ENCODE measurements at regions not wholly inside any gene's neighbourhood (a gene's known extent, or its start where the extent isn't known, plus 50 kb on each side); places are given as distances from the start of the nearest gene placed in this dataset.

DNA sequence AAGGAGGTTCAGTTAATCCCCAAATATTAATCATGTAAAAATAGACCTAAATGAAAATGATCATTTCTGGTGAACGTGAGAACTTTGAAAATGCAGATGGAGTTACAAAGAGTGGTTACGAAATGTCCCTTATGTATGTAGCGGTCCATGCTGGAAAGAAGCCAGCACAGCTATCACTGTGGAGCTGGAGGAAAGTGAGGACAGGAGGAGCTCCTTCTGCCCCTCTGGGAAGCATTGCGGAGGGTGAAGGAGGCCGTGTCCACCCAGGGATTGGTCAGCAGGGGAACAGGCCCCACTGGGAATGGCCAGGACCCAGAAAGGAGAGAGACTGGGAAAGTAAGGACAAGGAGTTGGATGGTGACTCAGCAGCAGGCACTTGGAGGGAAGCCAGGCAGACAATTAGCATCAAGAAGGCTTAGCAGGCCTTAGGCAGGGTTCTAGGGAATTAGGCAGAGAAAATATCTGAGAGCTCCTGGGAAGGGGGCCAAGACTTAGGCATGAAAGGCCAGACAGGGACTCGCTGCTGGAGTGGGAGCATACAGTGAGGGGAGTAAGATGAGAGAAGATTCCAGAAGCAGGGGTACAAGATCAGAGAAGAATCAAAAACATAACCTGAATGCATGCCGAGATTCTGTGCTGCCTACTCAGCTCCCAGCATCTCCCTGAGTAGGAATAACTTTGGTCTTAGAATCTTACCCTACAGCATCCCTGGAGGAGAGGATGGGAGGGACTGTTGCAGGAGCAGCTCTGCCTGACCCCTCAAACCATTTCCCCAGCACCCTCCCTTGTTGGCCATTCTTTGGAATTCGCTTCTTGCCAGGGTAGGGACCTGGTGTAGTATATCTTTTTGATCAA is 171.0 kb upstream of the UMPS start:
- no peak for DNase-seq

DNA sequence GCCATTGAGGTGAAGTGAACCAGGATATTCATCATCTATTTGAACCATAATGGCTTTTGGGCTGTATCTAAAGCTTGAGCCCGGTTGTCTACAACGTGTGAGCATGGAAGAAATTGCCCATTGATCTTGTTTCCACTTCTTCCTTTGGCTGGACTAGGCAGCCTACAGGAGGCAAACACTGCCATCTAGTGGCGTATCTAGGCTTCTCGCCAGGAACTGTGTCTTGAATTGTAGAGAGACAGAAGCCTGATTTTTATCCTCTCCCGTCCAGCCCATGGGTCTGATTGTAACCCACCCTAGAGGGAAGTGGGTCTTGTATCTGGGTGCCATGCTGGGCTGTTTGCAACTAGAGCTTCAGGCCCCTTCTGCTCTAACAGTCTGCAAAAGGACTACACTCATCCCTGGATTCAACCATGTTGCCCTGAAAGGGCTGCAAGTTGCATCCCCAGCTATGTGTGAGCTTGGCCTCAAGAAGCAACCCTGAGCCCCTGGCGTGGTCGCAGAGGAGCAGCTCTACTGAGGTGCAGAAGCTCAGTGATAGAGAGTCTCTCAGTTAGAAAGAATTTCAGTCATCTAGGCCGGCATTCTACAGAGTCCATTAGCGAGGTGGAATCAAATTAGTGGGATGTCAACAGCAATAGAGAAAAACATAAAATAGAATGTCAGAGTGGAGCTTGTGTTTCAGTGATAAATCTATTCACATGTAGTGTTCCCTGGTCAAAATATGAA is 170.2 kb upstream of the UMPS start:
- peak; percentile 61 to 69 for DNase-seq

DNA sequence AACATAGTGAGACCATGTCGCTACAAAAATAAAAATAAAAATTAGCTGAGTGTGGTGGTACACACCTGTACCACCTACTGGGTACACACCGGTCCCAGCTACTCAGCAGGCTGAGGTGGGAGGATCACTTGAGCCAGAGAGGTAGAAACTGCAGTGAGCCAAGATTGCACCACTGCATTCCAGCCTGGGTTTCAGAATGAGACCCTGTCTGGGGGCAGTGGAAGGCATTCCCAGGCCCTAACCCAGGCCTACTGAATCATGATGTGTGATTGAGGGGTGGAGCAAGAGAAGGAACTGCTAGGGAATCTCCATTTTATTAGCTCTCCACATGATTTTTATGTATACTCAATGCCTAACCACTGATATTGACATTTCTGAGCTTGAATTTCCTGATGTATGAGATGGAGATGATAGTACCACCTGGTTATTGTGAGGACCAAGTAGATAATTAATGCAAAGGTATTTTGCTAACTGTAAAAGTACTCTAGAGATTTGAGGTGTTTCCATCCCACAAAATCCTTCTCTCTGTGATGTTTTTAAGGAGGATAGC is 169.5 kb upstream of the UMPS start:
- DNase-seq, result no peak

DNA sequence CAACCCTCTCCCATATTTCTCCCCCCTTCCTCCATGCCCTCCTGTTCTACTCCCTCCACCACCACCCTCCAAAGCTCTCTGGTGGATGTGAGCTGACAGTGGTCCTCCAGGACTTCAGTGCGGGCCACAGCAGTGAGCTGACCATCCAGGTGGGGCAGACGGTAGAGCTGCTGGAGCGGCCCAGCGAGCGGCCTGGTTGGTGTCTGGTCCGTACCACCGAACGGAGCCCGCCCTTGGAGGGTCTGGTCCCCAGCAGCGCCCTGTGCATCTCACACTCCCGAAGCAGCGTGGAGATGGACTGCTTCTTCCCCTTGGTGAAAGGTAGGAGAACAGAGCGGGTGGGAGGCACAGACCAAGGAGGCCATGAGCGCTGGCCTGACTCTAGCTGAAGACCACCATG is 167.5 kb upstream of the UMPS start:
- no peak for DNase-seq

DNA sequence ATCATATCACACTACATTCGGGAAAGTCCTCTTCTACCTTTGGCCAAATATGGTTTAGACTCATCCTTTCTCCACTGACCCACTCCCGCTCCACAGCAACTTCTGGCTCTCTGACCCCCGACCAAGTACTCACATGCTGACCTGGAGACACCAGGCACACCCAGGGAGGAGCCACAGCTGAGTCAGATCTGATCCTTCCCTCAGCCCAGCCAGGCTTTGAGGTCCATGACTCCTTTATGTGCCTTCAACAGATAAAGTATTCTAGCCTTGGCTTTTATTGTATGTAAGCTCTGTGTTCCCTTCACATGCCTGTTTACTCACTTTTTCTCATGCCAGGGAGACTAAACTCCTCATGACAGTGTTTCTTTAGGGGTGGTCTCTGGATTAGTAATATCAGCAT is 166.9 kb upstream of the UMPS start:
- no peak for DNase-seq

DNA sequence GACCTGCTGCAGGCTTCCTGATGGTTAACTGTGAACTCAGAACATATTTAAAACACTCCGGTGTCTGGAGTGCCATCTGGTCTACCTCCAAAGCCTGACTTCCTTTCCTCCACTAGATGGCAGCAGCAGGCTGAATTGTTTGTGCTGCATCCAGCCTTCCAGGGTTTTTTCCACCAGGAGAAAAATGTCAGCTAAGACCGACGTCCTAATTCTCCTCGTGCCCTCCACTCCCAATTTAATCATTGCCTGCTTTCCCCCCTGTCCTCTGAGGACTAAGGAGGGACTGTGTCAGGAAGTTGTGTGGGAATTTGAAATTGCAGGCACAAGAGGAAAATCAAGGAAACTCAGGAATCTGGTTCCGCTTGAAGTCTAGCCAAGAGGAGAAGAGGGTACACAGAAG is 165.2 kb upstream of the UMPS start:
- peak; percentile 53 to 57 for DNase-seq

DNA sequence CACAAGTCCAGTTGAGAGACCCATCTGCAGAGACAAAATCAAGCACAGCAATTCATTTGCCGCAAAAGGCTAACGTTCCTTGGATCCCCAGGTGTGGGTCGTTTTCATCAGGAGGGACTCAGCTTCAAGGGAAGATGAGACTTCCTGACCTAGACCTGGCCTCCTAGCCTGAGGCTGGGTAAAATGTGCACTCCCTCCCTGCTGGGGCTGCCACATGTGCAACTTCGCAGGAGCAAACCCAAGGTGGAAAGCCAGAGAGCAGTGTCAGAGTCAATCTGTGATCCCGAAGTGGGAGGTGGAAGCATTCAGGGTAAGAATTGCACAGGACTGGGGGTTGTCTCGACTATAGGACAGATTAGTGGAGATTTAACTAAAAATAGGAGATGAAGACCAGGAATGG is 164.7 kb upstream of the UMPS start:
- no peak for DNase-seq

DNA sequence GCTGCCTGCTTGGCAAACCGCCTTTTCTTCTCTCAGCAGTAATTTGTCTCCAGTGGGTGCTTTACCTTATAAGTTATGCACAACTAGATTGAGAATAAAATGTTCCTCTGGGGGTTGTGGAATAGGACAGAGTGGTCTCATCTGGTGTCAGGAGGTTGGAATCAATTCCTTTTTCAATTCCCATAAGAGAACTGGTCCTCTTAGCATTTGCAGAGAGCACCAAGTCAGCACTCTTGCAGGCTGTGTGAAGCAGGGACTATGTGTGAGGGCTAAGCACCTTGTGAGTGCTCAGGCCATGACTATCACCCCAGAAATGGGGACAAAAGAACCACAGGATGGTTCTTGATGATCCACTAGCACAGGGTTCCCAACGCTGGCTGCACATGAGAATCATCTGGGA is 163.6 kb upstream of the UMPS start:
- DNase-seq, result no peak

DNA sequence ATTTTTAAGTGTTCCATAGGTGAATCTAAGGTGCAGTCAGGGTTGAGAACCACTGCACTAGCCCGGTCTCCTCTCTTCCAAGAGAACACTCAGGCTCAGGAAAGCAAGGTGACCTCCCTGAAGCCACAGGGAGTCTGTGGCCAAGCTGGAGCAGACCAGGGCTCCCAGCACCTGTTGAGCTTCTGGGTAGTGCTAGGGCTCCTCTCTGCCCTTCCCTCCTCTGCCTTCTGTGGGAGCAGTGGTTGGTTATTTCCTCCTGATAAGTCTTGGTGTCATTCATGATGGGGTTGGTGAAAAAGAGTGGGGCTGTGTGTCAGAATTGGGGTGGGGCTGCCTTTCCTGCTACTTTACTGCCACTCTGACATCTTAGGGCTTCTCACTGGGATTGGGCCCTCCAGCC is 163.1 kb upstream of the UMPS start:
- DNase-seq, result no peak

DNA sequence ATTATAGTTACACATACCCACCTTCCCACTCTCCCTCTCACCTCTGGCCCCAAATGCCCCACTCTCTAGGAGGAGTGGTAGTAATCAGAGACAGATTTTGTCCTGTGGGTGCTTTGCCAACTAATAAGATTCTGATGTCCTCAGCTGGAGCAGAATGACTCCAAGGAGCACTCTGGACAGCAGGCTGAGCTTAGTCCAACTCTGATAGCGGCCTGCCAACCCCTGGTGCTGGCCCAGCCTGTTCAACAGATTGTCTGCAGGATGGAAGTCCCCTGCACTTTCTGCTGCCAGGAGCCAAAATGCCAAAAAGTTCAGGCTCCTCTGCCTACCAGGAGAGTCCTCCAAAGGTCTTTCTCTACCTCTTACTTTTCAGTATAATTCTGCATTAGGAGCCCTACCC is 160.5 kb upstream of the UMPS start:
- no peak for DNase-seq

DNA sequence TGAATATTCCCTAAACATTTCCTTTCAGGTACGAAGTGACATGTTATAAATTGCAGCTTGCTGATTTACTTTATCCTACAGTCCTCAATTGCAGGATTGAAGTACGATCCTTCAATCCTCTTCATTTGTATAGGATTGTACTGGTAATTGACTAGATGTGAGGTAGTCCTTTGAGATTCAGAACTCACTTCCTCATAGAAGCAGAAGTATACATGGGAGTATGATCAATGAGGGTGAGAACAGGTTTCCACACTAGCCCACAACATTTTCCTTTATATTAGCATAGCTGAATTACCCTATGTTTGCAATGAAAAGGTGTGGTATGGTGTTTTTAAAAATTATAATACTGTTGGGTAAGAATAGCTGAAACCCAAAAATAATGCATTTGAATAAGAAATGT is 160.0 kb upstream of the UMPS start:
- no peak for DNase-seq

DNA sequence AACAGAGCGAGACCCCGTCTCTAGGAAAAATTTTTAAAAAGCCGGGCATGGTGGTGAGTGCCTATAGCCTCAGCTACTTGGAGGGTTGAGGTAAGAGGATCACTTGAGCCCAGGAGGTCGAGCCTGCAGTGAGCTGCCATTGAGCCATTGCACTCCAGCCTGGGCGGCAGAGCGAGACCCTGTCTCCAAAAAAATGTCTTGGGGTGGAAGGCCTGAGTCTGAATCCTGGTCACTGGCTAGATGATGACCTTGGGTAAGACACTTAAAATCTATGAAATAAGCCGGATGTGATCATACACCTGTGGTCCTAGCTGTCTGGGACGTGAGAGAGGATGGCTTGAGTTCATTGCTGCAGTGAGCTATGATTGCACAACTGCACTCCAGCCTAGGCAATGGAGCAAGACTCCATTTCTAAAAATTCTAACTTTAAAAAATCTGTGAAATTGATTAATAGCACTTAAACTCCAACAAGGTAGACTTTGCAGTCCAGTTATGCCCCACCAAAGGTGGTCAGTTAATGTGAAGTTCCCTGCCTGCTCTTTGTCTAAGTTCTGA is 157.3 kb upstream of the UMPS start:
- no peak for DNase-seq

DNA sequence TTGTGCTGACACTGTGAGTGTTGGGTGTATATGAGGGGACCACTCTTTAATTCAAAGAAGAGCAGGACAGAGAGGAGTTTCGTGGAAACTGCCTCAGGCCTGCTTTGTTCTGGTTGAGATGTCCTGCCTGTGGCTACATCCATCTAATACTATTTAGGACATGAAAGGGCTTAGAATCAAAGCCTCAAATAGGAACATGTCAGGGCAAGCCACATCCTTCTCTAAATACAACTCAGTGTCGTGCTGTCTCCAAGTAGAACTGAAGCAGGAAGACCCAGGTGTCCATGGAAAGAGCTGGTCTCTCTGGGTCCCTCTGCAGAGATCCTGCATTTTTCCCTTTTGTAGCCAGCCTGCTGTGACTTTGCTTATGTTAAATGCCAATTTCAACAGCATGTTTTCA is 156.2 kb upstream of the UMPS start:
- DNase-seq, result no peak

DNA sequence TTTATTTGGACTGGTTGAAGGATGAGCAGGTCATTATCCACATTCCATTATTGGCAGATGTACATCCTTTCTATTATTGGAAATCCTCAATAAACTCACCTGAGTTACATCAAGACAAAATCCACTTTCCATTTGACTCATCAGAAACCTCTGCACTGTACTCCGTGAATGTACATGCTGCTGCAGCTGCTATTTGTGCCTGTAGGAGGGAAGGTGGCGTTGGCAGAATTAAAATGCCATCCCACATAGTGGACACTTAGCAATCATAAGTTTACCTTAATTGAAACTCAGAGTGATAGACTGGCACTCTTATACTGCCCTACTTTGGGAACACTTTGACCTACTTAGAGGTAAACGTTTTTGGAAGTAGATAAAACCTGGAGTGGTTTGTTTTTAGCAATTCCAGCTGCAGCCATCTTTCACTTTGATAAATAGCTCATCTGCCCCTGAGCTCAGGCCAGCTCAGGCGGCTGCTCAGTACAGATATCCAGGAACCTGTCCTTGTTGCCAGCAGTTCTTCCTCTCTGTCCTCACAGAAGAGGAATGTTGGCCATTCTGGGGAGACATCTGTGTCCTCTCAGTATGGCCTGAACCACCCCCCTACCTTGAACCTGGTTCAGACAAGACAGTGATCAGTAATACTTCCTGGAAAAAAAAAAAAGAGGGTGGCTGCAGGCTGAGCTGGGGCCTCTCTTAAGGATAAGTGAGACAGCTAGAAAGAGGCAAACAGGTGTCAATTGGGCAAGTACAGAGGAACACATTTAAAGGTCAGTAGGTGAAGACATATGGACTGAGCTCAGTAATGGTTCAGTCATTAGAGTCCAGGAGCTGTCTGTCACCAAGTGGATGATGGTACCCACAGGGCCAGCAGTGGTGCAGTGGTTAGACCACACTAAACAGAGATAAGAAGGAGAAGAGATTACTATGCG is 153.4 kb upstream of the UMPS start:
- DNase-seq, result no peak

DNA sequence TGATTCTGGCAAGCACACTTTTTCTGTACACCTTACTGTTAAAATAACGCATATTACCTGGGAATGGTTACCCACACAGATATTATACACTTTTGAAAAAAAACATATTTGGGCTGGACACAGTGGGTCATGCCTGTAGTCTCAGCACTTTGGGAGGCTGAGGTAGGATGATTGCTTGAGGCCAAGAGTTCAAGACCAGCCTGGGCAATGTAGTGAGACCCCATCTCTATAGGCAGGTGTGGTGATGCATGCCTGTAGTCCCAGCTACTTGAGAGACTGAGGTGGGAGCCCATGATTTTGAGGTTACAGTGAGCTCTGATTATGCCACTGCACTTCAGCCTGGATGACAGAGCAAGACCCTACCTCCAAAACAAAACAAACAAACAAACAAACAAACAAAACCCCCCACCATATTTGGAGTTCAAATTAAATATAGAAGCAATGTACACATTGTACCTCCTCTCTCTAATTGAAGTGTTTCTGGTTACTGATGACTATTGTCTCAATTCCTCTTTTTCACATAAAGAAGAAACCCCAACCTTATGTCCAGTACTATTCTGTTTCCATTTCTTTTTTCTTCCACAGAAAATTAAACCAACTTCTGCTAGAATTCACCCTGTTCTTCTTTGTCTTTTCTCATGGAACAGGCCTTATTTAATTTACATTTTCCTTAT is 152.6 kb upstream of the UMPS start:
- no peak for DNase-seq

DNA sequence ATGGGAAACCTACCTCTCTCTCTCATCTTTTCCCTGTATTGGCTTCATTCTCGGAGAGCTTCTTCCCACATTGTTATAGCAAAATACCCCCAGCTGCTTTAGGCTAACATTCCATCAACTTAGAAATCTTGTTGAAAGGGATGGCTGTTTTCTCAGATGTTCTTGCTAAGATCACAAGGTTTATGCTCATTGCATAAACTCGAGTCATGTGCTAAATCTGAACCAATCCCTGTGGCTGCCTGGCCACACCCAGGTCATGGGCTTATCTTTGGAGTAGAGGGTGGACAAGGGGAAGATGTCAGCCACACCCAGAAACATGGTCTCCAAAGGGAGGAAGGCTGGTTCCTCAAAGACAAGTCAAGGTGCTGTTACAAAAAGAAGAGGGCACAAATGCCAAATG is 150.6 kb upstream of the UMPS start:
- DNase-seq, result no peak

DNA sequence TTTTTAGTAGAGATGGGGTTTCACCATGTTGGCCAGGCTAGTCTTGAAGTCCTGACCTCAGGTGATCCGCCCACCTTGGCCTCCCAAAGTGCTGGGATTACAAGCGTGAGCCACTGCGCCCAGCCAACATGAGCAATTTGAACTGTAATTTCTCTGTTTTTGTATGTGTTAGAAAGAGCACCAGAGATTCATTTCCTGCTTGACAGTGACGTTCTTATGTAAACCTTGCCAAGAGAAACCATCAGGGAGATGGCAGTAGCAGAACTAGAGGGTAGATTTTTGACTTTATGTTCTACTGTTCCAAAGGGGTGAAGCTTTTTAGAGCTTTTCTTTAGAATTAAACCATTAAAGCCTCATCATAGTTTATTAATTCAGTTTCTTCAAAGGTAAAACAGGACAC is 148.1 kb upstream of the UMPS start:
- DNase-seq, result no peak

DNA sequence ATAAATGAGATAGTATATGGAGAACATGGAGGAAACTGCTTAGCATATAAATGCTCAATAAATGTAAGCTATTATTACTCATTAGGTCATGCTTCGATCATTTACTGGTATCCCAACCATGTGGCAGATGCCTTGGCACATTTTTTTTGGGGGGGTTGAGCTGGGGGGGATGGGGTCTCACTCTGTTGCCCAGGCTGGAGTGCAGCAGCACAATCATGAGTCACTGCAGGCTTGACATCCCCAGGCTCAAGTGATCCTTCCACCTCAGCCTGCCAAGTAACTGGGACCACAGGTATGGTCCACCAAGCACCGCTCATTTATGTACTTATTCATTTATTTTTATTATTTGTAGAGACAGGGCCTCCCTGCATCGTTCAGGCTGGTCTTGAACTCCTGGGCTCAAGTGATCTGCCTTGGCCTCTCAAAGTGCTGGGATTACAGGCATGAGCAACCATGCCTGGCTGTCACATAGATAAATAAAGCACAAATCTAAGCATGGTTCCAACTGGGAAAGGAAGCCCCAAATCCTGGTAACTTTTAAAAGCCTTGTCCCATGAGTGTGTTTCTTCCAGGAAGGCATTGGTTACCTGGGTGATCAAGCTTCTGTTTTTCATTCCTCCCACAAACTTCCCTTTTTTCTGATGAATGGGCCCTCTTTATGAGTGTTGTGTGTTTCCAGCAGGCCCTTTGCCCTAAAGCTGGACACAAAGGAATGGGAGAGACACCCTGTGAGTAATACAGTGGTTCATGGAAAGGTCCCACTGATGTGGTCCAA is 147.4 kb upstream of the UMPS start:
- no peak for DNase-seq

DNA sequence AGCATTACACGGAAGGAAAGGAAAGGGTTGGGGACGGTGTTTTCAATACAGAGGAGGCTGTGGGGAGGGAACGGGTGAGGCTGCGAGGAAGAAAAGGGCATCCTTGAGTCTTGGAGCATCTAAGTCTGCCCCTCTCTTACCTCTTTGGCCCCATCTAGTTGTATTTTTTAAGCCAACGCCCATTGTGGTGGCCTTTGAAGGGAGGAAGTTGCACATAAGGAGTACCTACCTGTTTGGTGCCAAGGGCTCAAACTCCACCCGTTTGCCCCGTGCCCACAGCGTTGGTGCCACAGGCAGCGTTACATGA is 146.1 kb upstream of the UMPS start:
- no peak for DNase-seq

DNA sequence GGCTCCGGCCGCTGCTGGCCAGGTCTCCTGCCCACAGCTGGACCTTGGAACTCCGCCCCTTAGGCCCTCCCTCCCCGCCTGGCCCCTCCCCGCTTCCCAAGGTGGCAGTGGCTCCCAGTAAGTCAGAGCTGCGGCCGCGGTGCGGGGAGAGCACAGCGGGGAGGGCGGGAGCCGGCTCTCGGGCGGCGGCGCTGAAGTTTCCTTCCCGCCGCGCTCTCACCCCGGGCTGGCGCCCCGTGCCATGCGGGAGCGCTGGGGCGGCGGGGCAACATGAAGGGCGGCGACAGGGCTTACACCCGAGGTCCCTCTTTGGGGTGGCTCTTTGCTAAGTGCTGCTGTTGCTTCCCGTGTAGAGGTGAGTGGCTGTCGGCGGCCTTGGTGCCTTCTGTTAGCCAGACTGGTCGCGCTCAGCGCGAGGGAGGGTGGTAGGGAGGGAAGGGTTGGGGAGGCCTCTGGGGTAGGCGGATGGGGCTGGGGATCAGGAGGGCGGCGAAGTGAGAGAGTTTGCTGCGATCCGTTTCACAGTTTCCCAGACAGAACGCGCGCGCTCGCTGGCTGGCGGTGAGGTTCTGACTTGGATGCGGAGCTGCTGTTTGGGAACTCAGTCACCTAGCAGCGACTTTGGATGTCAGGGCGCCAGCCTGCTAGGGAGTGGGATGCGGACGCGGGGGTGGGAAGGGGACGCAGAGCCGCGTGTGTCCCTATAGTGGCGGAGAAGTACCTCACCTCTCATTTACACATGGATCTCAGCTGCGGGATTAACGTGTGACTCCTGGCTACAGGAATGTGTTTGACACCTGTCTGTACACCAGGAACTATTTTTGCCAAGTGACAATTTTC is 145.5 kb upstream of the UMPS start:
- DNase-seq, result peak; percentile 45 to 48
